WTC11 (cell line): ENCODE measurements at regions not wholly inside any gene's neighbourhood (a gene's known extent, or its start where the extent isn't known, plus 50 kb on each side); places are given as distances from the start of the nearest gene placed in this dataset.

ENCODE experiments used
- CTCF ChIP-seq: fragments of 200-600 bp; IDR thresholded peaks from 2 replicates; pipeline ENCODE4 v1.8.0; 2022; ENCODE audit warnings: antibody characterized with exemption
- ELF4 ChIP-seq: sonication (generic); formaldehyde crosslinking; IDR thresholded peaks from 2 replicates; pipeline ENCODE4 v1.8.1; 2022; ENCODE audit warnings: low read depth, mild to moderate bottlenecking, moderate library complexity, missing genetic modification reagents
- MAX ChIP-seq: sonication (generic); formaldehyde crosslinking; IDR thresholded peaks from 2 replicates; pipeline ENCODE4 v1.8.0; 2022; ENCODE audit warnings: mild to moderate bottlenecking, missing genetic modification reagents
- SMAD3 ChIP-seq: sonication (generic); formaldehyde crosslinking; IDR thresholded peaks from 2 replicates; pipeline ENCODE4 v1.8.0; 2022; ENCODE audit warnings: missing genetic modification reagents, mild to moderate bottlenecking, borderline replicate concordance
- SP1 ChIP-seq: sonication (generic); formaldehyde crosslinking; conservative IDR thresholded peaks from 2 replicates; pipeline ENCODE4 v1.8.1; 2022; ENCODE audit warnings: missing genetic modification reagents
- USF1 ChIP-seq: sonication (generic); formaldehyde crosslinking; IDR thresholded peaks from 2 replicates; pipeline ENCODE4 v1.8.0; 2022; ENCODE audit warnings: mild to moderate bottlenecking, missing genetic modification reagents
- ZNF317 ChIP-seq: sonication (generic); formaldehyde crosslinking; IDR thresholded peaks from 2 replicates; pipeline ENCODE4 v1.8.1; 2023; ENCODE audit warnings: low read depth, mild to moderate bottlenecking, moderate library complexity, missing genetic modification reagents, borderline replicate concordance

- no peak for TF ChIP-seq MAX (CRISPR knock-in tag)
- no peak for TF ChIP-seq CTCF
- TF ChIP-seq SMAD3 (CRISPR knock-in tag): no peak
- TF ChIP-seq ZNF317: no peak
- no peak for TF ChIP-seq ELF4
- TF ChIP-seq SP1: no peak
- no peak for TF ChIP-seq USF1 (CRISPR knock-in tag)
Measured at GRCh38 chr22:27262361-27262760, 539.2 kb downstream of the MN1 start.
